Right lobe of liver (tissue), 4 donors: ENCODE measurements at regions not wholly inside any gene's neighbourhood (a gene's known extent, or its start where the extent isn't known, plus 50 kb on each side); places are given as distances from the start of the nearest gene placed in this dataset.

ENCODE experiments used
- POLR2A ChIP-seq: fragments of 450-650 bp; IDR thresholded peaks from one replicate; pipeline ENCODE4 v1.6.1; 2017; ENCODE audit warnings: antibody characterized with exemption, mild to moderate bottlenecking
- TF ChIP-seq, protein P1 (sequence below), 4 donors: fragments of 200-600 bp in 3 of 4; fragments of 450-650 bp in 1 of 4; IDR thresholded peaks; one replicate each; pipeline versions ENCODE4 v1.5.1 to v1.8.0; 2016 to 2022; ENCODE audit warnings: antibody characterized with exemption in 4 of 4, mild to moderate bottlenecking in 2 of 4
- donor health status: DM: no; HTN: no; CAD: no.
- donor health status: DM: no; HTN: no; CAD: no.
- donor health status: DM: no; HTN: yes; CAD: no.

GRCh38 chr3:99118381-99118780 is 216.9 kb upstream of the DCBLD2 start:
- TF ChIP-seq, protein P1, sequence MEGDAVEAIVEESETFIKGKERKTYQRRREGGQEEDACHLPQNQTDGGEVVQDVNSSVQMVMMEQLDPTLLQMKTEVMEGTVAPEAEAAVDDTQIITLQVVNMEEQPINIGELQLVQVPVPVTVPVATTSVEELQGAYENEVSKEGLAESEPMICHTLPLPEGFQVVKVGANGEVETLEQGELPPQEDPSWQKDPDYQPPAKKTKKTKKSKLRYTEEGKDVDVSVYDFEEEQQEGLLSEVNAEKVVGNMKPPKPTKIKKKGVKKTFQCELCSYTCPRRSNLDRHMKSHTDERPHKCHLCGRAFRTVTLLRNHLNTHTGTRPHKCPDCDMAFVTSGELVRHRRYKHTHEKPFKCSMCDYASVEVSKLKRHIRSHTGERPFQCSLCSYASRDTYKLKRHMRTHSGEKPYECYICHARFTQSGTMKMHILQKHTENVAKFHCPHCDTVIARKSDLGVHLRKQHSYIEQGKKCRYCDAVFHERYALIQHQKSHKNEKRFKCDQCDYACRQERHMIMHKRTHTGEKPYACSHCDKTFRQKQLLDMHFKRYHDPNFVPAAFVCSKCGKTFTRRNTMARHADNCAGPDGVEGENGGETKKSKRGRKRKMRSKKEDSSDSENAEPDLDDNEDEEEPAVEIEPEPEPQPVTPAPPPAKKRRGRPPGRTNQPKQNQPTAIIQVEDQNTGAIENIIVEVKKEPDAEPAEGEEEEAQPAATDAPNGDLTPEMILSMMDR (IDR thresholded peaks at IDR 0.05) = no peak
- TF ChIP-seq POLR2A = no peak
